K562 (cell line): ENCODE measurements at regions not wholly inside any gene's neighbourhood (a gene's known extent, or its start where the extent isn't known, plus 50 kb on each side); places are given as distances from the start of the nearest gene placed in this dataset.

Source experiments
- EP300 ChIP-seq: IDR thresholded peaks from 2 replicates; pipeline ENCODE4 v1.6.1; 2012; ENCODE audit warnings: low read length, improper control_type of control experiment
- FOXP1 ChIP-seq: sonication (generic); formaldehyde crosslinking; IDR thresholded peaks from 2 replicates; pipeline ENCODE4 v1.8.0; 2022; ENCODE audit warnings: mild to moderate bottlenecking, missing genetic modification reagents

- no peak for TF ChIP-seq EP300
- no peak for TF ChIP-seq FOXP1 (CRISPR knock-in tag)
Observed at GRCh38 chr18:68583685-68584084, 131.2 kb downstream of the TMX3 start.
